IMR-90 (cell line): ENCODE measurements at regions not wholly inside any gene's neighbourhood (a gene's known extent, or its start where the extent isn't known, plus 50 kb on each side); places are given as distances from the start of the nearest gene placed in this dataset.

ENCODE experiments used
- ATAC-seq: fragments of 200-7000 bp; cut with Tn5 transposase; 2 replicates; pipeline ENCODE4 v1.9.1; 2020; ENCODE audit warnings: low read depth, mild to moderate bottlenecking, moderate library complexity
- BruUV-seq: library from RNA; stranded (reverse); fragments of 400-500 nt; replicated peaks from 2 replicates; lab custom pipeline; 2021; lab: Mats Ljungman, UMichigan
- CTCF ChIA-PET: fragments of 300-600 bp; formaldehyde crosslinking; extraction: SDS; loops from one replicate; lab custom pipeline; 2021; ENCODE audit warnings: antibody characterized with exemption; lab: Yijun Ruan, JAX
- POLR2A ChIA-PET: fragments of 300-600 bp; sonication (Branson Sonifier 250); formaldehyde crosslinking; loops from one replicate; lab custom pipeline; 2022; ENCODE audit warnings: antibody characterized with exemption; ENCODE audit not compliant: unreplicated experiment; lab: Charles Lee
- DNase-seq: peaks from one replicate; pipeline ENCODE4 v3.0.0; 2013
- H2AFZ ChIP-seq: replicated peaks from 2 replicates; pipeline ENCODE3; 2013; ENCODE audit warnings: low read length, mild to moderate bottlenecking; ENCODE audit not compliant: poor library complexity
- H2AK5ac ChIP-seq: 2 replicates; pipeline ENCODE4 v1.6.1; 2013; ENCODE audit warnings: low read depth, low read length, inconsistent platforms
- H2AK9ac ChIP-seq: replicated peaks from 2 replicates; pipeline ENCODE3; 2013; ENCODE audit warnings: mild to moderate bottlenecking, low read depth, low read length, moderate library complexity; ENCODE audit not compliant: poor library complexity
- H2BK120ac ChIP-seq: 2 replicates; pipeline ENCODE4 v1.6.1; 2013; ENCODE audit warnings: low read depth, low read length, inconsistent platforms
- H2BK15ac ChIP-seq: 3 replicates; pipeline ENCODE4 v1.6.1; 2013; ENCODE audit warnings: low read depth, low read length, inconsistent platforms
- H2BK20ac ChIP-seq: 2 replicates; pipeline ENCODE4 v1.6.1; 2013; ENCODE audit warnings: low read depth, mild to moderate bottlenecking, inconsistent platforms, low read length, moderate library complexity
- H2BK5ac ChIP-seq: 2 replicates; pipeline ENCODE4 v1.6.1; 2013; ENCODE audit warnings: mild to moderate bottlenecking, low read depth, low read length, inconsistent platforms; ENCODE audit not compliant: poor library complexity, severe bottlenecking
- H3K14ac ChIP-seq: replicated peaks from 2 replicates; pipeline ENCODE4 v1.6.1; 2013; ENCODE audit warnings: low read depth, low read length, inconsistent platforms
- H3K18ac ChIP-seq: 2 replicates; pipeline ENCODE4 v1.6.1; 2013; ENCODE audit warnings: low read depth, low read length, control low read depth
- H3K23ac ChIP-seq: 2 replicates; pipeline ENCODE4 v1.6.1; 2013; ENCODE audit warnings: low read depth, low read length, inconsistent platforms
- H3K27ac ChIP-seq: 2 replicates; pipeline ENCODE4 v1.5.1; 2013; ENCODE audit warnings: mild to moderate bottlenecking, control low read depth, low read length; ENCODE audit not compliant: insufficient read depth
- H3K27me3 ChIP-seq: 2 replicates; pipeline ENCODE4 v1.6.1; 2013; ENCODE audit warnings: low read length; ENCODE audit not compliant: control insufficient read depth, insufficient read depth
- H3K36me3 ChIP-seq: 2 replicates; pipeline ENCODE4 v1.6.1; 2013; ENCODE audit warnings: low read length, mixed read lengths; ENCODE audit not compliant: control insufficient read depth, insufficient read depth
- H3K4ac ChIP-seq: 2 replicates; pipeline ENCODE4 v1.6.1; 2013; ENCODE audit warnings: low read depth, low read length, inconsistent platforms
- H3K4me1 ChIP-seq: 2 replicates; pipeline ENCODE4 v1.6.1; 2013; ENCODE audit warnings: low read length, mixed read lengths; ENCODE audit not compliant: control insufficient read depth, insufficient read depth
- H3K4me2 ChIP-seq: 2 replicates; pipeline ENCODE4 v1.6.1; 2013; ENCODE audit warnings: low read depth, mild to moderate bottlenecking, control low read depth, low read length, moderate library complexity
- H3K4me3 ChIP-seq: 2 replicates; pipeline ENCODE4 v1.5.1; 2013; ENCODE audit warnings: low read depth, mild to moderate bottlenecking, control low read depth, low read length, moderate library complexity; ENCODE audit not compliant: insufficient read depth
- H3K56ac ChIP-seq: 2 replicates; pipeline ENCODE4 v1.6.1; 2013; ENCODE audit warnings: low read length, inconsistent platforms; ENCODE audit not compliant: insufficient read depth; ENCODE audit errors: extremely low read depth
- H3K79me1 ChIP-seq, 2 experiments: 2 replicates each; pipeline ENCODE4 v1.6.1; 2013; ENCODE audit warnings: low read length in 2 of 2, inconsistent platforms in 1 of 2, low read depth in 1 of 2
- H3K9ac ChIP-seq: 2 replicates; pipeline ENCODE4 v1.6.1; 2013; ENCODE audit warnings: low read depth, low read length, control low read depth
- H3K9me1 ChIP-seq: 2 replicates; pipeline ENCODE4 v1.6.1; 2013; ENCODE audit warnings: low read length, inconsistent platforms; ENCODE audit not compliant: insufficient read depth
- H3K9me3 ChIP-seq: 2 replicates; pipeline ENCODE4 v1.6.1; 2013; ENCODE audit warnings: low read length; ENCODE audit not compliant: control insufficient read depth, insufficient read depth
- H4K20me1 ChIP-seq: 2 replicates; pipeline ENCODE4 v1.6.1; 2013; ENCODE audit warnings: low read length, inconsistent platforms; ENCODE audit not compliant: insufficient read depth
- H4K5ac ChIP-seq: 2 replicates; pipeline ENCODE4 v1.6.1; 2013; ENCODE audit warnings: mild to moderate bottlenecking, low read depth, low read length, control low read depth
- H4K8ac ChIP-seq, 2 experiments: 2 replicates each; pipeline ENCODE4 v1.6.1; 2013; ENCODE audit warnings: low read depth in 2 of 2, low read length in 2 of 2, control low read depth in 1 of 2, inconsistent platforms in 1 of 2
- H4K91ac ChIP-seq: 2 replicates; pipeline ENCODE4 v1.6.1; 2013; ENCODE audit warnings: low read depth, low read length, inconsistent platforms; ENCODE audit not compliant: insufficient read depth
- BHLHE40 ChIP-seq: fragments of 150-350 bp; IDR thresholded peaks from 2 replicates; pipeline ENCODE4 v1.6.1; 2016; ENCODE audit warnings: mild to moderate bottlenecking, low read depth, low read length
- CEBPB ChIP-seq: IDR thresholded peaks from 2 replicates; pipeline ENCODE4 v1.6.1; 2012; ENCODE audit warnings: low read depth, low read length, improper control_type of control experiment
- CHD1 ChIP-seq: IDR thresholded peaks from 2 replicates; pipeline ENCODE4 v1.6.1; 2012; ENCODE audit warnings: low read depth, low read length, improper control_type of control experiment
- MAFK ChIP-seq: IDR thresholded peaks from 2 replicates; pipeline ENCODE4 v1.6.1; 2012; ENCODE audit warnings: low read depth, low read length, improper control_type of control experiment
- MAZ ChIP-seq: IDR thresholded peaks from 2 replicates; pipeline ENCODE4 v1.6.1; 2012; ENCODE audit warnings: low read depth, mild to moderate bottlenecking, low read length, improper control_type of control experiment, moderate library complexity, borderline replicate concordance
- NFE2L2 ChIP-seq: fragments of 150-350 bp; IDR thresholded peaks from 2 replicates; pipeline ENCODE4 v1.6.1; 2016; ENCODE audit warnings: low read depth, mild to moderate bottlenecking, low read length
- RCOR1 ChIP-seq: IDR thresholded peaks from 2 replicates; pipeline ENCODE4 v1.6.1; 2012; ENCODE audit warnings: mild to moderate bottlenecking, low read length, improper control_type of control experiment; ENCODE audit not compliant: insufficient replicate concordance
- RFX5 ChIP-seq: IDR thresholded peaks from 2 replicates; pipeline ENCODE4 v1.8.0; 2012; ENCODE audit warnings: low read depth, mild to moderate bottlenecking, low read length, moderate library complexity
- SMC3 ChIP-seq: fragments of 150-350 bp; IDR thresholded peaks from 2 replicates; pipeline ENCODE4 v1.6.1; 2016; ENCODE audit warnings: low read depth, mild to moderate bottlenecking, antibody characterized with exemption, low read length, moderate library complexity
- WGBS, 2 experiments: methylation state at CpG; one replicate each; pipeline versions ENCODE4 v1.1.5 to v1.1.7; 2013; ENCODE audit warnings: missing lambda C conversion rate in 2 of 2; ENCODE audit not compliant: insufficient read length in 1 of 2; ENCODE audit errors: extremely low coverage in 2 of 2; 5-methylcytosine and 5-hydroxymethylcytosine counted together
- dilution Hi-C: fragments of 300-500 bp; cut with HindIII; formaldehyde crosslinking; loops from one replicate; pipeline ENCODE4 v1.14.3; 2018; ENCODE audit warnings: low sequenced_read_pairs; ENCODE audit not compliant: unreplicated experiment
- in situ Hi-C: fragments of 300-500 bp; cut with MboI; formaldehyde crosslinking; loops from 3 replicates; pipeline ENCODE4 v1.14.3; 2019; ENCODE audit warnings: low sequenced_read_pairs, inconsistent platforms, mixed read lengths
- intact Hi-C: fragments of 100-400 bp; cut with micrococcal nuclease; formaldehyde crosslinking; loops from 2 replicates; pipeline ENCODE4 v1.10.0; 2022

DNA sequence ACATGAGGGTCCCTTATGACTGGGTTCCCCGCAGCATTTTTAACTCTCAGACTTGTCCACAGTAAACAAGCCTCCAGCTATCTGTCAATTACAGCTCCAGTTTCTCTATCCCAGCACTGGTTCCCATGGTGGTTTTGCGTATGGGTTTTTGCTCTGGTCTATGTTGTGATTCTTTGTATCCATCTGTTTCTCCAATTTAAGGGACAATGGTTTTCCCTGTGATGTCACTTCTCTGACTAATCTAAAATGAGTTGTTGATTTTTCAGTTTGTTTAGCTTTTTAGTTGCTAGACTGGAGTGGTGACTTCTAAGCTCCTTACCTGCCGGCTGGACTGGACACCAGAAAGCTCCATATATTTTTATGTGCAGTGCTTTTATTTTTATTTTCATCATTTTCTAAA is 303.7 kb downstream of the INHBA start:
- Histone ChIP-seq H4K20me1 (no peaks in the 10 kb centered on the region), H4K5ac (no peak overlapping the region), H4K91ac (no peak overlapping the region), H2AK9ac (no peak overlapping the region), H3K4me2 (no peak overlapping the region), H2BK120ac (no peak overlapping the region), H3K18ac (no peak overlapping the region), H2BK5ac (no peak overlapping the region), H3K27ac (no peak overlapping the region), H2AK5ac (no peak overlapping the region), H3K23ac (no peak overlapping the region), H3K36me3 (no peaks in the 10 kb centered on the region), H2BK15ac (no peak overlapping the region), H2BK20ac (no peak overlapping the region), H3K9me3 (no peaks in the 10 kb centered on the region), H2AFZ (no peak overlapping the region), H4K8ac (no peak overlapping the region), H3K4me3 (no peak overlapping the region), H3K4me1 (no peaks in the 10 kb centered on the region; the same call in 1 of the 2 replicates), H3K14ac (no peak overlapping the region), H3K27me3 (no peaks in the 10 kb centered on the region), H3K79me1 (no peaks in the 10 kb centered on the region), H3K56ac (no peak overlapping the region), H3K9ac (no peak overlapping the region), H3K9me1 (no peaks in the 10 kb centered on the region), H3K4ac (no peak overlapping the region)
- ATAC-seq (no peak), DNase-seq (peak; percentile 19)
- CTCF ChIA-PET: no interaction called here
- in situ Hi-C loops (no loop called here), dilution Hi-C loops (no loop called here), intact Hi-C loops (no loop called here)
- no TSS peak for BruUV-seq
- TF ChIP-seq CHD1 (no peak), MAZ (no peak), SMC3 (no peak), NFE2L2 (no peak), BHLHE40 (no peak), RFX5 (no peak), CEBPB (no peak), RCOR1 (no peak), MAFK (no peak)
- no CpG with 5 or more reads among the region's 3 CpGs for WGBS, 2 experiments
- POLR2A ChIA-PET: interaction anchor here (0.6 kb wide), 1 partner anchor 18 kb away, joined by 12 read pairs; no protein-coding TSS in a partner anchor
